GM23338 (cell line): ENCODE measurements at regions not wholly inside any gene's neighbourhood (a gene's known extent, or its start where the extent isn't known, plus 50 kb on each side); places are given as distances from the start of the nearest gene placed in this dataset.

Experiments
- ATAC-seq: fragments of 200-7000 bp; cut with Tn5 transposase; 3 replicates; pipeline ENCODE4 v1.9.1; 2020
- DNase-seq: peaks from one replicate; pipeline ENCODE4 v3.0.0-alpha.2; 2015; ENCODE audit warnings: low spot score
- H2AFZ ChIP-seq: fragments of 200-600 bp; sonication (generic); 2 replicates; pipeline ENCODE4 v1.8.0; 2016; ENCODE audit warnings: antibody characterized with exemption, mild to moderate bottlenecking, moderate library complexity
- H3F3A ChIP-seq: fragments of 200-600 bp; sonication (generic); replicated peaks from 2 replicates; pipeline ENCODE4 v1.8.0; 2017; ENCODE audit warnings: antibody characterized with exemption, mixed run types, low read depth
- H3K27ac ChIP-seq: fragments of 200-600 bp; sonication (generic); 2 replicates; pipeline ENCODE4 v1.6.1; 2016; ENCODE audit warnings: low read depth
- H3K27me3 ChIP-seq: fragments of 200-600 bp; sonication (generic); 2 replicates; pipeline ENCODE4 v1.8.0; 2016; ENCODE audit warnings: mild to moderate bottlenecking, mixed run types, moderate library complexity; ENCODE audit not compliant: insufficient read depth
- H3K36me3 ChIP-seq: fragments of 200-600 bp; sonication (generic); 2 replicates; pipeline ENCODE4 v1.8.0; 2016; ENCODE audit warnings: mild to moderate bottlenecking; ENCODE audit not compliant: insufficient read depth
- H3K4me1 ChIP-seq: fragments of 200-600 bp; sonication (generic); 2 replicates; pipeline ENCODE4 v1.8.0; 2016; ENCODE audit warnings: mild to moderate bottlenecking, moderate library complexity; ENCODE audit not compliant: insufficient read depth
- H3K4me2 ChIP-seq: fragments of 200-600 bp; sonication (generic); 2 replicates; pipeline ENCODE4 v1.7.1; 2017; ENCODE audit warnings: mixed run types
- H3K4me3 ChIP-seq: fragments of 200-600 bp; sonication (generic); 2 replicates; pipeline ENCODE4 v1.6.1; 2016; ENCODE audit warnings: mixed run types
- H3K79me2 ChIP-seq: fragments of 200-600 bp; sonication (generic); replicated peaks from 2 replicates; pipeline ENCODE4 v1.8.0; 2017; ENCODE audit warnings: mild to moderate bottlenecking; ENCODE audit not compliant: insufficient read depth
- H3K9me2 ChIP-seq: fragments of 200-600 bp; sonication (generic); 2 replicates; pipeline ENCODE4 v1.8.0; 2017; ENCODE audit not compliant: insufficient read depth
- H4K20me1 ChIP-seq: fragments of 200-600 bp; sonication (generic); replicated peaks from 2 replicates; pipeline ENCODE4 v1.8.0; 2017; ENCODE audit warnings: mild to moderate bottlenecking; ENCODE audit not compliant: insufficient read depth
- H3K27ac Mint-ChIP-seq: 2 replicates; pipeline ENCODE4 v1.8.0; 2020; ENCODE audit warnings: inconsistent platforms, mild to moderate bottlenecking, moderate library complexity, mixed read lengths
- H3K27me3 Mint-ChIP-seq: 3 replicates; pipeline ENCODE4 v1.8.0; 2022; ENCODE audit warnings: low read depth, mild to moderate bottlenecking, moderate library complexity, mixed read lengths, inconsistent platforms; ENCODE audit not compliant: insufficient read depth, poor library complexity
- H3K36me3 Mint-ChIP-seq: 3 replicates; pipeline ENCODE4 v1.8.0; 2021; ENCODE audit warnings: low read depth, mild to moderate bottlenecking, inconsistent platforms, moderate library complexity, mixed read lengths
- H3K4me1 Mint-ChIP-seq: 3 replicates; pipeline ENCODE4 v1.8.0; 2020; ENCODE audit warnings: mild to moderate bottlenecking, inconsistent platforms, mixed read lengths
- H3K4me3 Mint-ChIP-seq: 3 replicates; pipeline ENCODE4 v1.8.0; 2021; ENCODE audit warnings: moderate library complexity, mild to moderate bottlenecking, inconsistent platforms, mixed read lengths
- H3K9me3 Mint-ChIP-seq: 3 replicates; pipeline ENCODE4 v1.8.0; 2020; ENCODE audit warnings: moderate library complexity, mild to moderate bottlenecking, inconsistent platforms, mixed read lengths
- EZH2 ChIP-seq: fragments of 200-600 bp; sonication (generic); IDR thresholded peaks from one replicate; pipeline ENCODE4 v1.8.0; 2017; ENCODE audit warnings: antibody characterized with exemption, mild to moderate bottlenecking, low read depth; ENCODE audit not compliant: unreplicated experiment
- EZH2phosphoT487 ChIP-seq: fragments of 200-600 bp; sonication (generic); IDR thresholded peaks from one replicate; pipeline ENCODE4 v1.8.1; 2018; ENCODE audit warnings: antibody characterized with exemption; ENCODE audit not compliant: unreplicated experiment
- JUNB ChIP-seq: IDR thresholded peaks from one replicate; pipeline ENCODE4 v1.6.1; 2016; ENCODE audit warnings: antibody characterized with exemption; ENCODE audit not compliant: unreplicated experiment
- NANOG ChIP-seq: IDR thresholded peaks from 2 replicates; pipeline ENCODE4 v1.6.1; 2016; ENCODE audit warnings: antibody characterized with exemption, borderline replicate concordance
- POLR2AphosphoS5 ChIP-seq: IDR thresholded peaks from 2 replicates; pipeline ENCODE4 v1.6.1; 2016; ENCODE audit warnings: antibody characterized with exemption, low read depth
- ZNF114 ChIP-seq: fragments of 250-450 bp; sonication (Bioruptor Pico); IDR thresholded peaks from 2 replicates; pipeline ENCODE4 v1.5.0; 2020; ENCODE audit warnings: mild to moderate bottlenecking, moderate library complexity
- ZNF331 ChIP-seq: fragments of 250-450 bp; sonication (Bioruptor Pico); IDR thresholded peaks from 2 replicates; pipeline ENCODE4 v1.5.0; 2020; ENCODE audit warnings: low read depth, mild to moderate bottlenecking, moderate library complexity
- TF ChIP-seq, protein P1 (sequence below): fragments of 250-450 bp; sonication (Bioruptor Pico); IDR thresholded peaks from 2 replicates; pipeline ENCODE4 v1.5.0; 2020; ENCODE audit warnings: mild to moderate bottlenecking, moderate library complexity
- TF ChIP-seq, protein P2 (sequence below), 2 experiments: fragments of 200-600 bp in 1 of 2; sonication (generic) in 1 of 2; conservative IDR thresholded peaks; 2 replicates each; pipeline versions ENCODE4 v1.5.1 to v1.6.1; 2016 to 2017; ENCODE audit warnings: antibody characterized with exemption in 2 of 2, low read depth in 2 of 2, mild to moderate bottlenecking in 2 of 2, moderate library complexity in 1 of 2
- TF ChIP-seq, protein P3 (sequence below): IDR thresholded peaks from one replicate; pipeline ENCODE4 v1.6.1; 2018; ENCODE audit warnings: antibody characterized with exemption; ENCODE audit not compliant: unreplicated experiment

DNA sequence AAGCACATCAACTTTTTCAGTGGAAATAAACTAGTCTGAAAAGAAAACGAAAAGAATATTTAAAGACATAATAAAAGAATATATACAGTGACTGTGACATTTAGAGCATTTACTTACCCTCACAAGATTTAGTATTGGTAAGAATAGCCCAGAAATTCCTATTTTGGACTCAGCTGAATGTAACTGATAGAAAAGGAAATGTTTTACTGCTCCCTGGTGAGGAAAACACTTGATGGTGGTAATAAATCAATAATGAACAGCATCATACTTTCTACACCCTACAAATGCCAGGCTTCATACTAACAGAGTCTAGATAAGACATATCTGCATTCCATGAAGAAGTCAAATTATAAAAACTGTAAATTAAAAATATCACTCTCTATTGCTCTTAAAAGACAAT lies 753.5 kb upstream of the PCDH10 start (continued):
- TF ChIP-seq, protein P1, sequence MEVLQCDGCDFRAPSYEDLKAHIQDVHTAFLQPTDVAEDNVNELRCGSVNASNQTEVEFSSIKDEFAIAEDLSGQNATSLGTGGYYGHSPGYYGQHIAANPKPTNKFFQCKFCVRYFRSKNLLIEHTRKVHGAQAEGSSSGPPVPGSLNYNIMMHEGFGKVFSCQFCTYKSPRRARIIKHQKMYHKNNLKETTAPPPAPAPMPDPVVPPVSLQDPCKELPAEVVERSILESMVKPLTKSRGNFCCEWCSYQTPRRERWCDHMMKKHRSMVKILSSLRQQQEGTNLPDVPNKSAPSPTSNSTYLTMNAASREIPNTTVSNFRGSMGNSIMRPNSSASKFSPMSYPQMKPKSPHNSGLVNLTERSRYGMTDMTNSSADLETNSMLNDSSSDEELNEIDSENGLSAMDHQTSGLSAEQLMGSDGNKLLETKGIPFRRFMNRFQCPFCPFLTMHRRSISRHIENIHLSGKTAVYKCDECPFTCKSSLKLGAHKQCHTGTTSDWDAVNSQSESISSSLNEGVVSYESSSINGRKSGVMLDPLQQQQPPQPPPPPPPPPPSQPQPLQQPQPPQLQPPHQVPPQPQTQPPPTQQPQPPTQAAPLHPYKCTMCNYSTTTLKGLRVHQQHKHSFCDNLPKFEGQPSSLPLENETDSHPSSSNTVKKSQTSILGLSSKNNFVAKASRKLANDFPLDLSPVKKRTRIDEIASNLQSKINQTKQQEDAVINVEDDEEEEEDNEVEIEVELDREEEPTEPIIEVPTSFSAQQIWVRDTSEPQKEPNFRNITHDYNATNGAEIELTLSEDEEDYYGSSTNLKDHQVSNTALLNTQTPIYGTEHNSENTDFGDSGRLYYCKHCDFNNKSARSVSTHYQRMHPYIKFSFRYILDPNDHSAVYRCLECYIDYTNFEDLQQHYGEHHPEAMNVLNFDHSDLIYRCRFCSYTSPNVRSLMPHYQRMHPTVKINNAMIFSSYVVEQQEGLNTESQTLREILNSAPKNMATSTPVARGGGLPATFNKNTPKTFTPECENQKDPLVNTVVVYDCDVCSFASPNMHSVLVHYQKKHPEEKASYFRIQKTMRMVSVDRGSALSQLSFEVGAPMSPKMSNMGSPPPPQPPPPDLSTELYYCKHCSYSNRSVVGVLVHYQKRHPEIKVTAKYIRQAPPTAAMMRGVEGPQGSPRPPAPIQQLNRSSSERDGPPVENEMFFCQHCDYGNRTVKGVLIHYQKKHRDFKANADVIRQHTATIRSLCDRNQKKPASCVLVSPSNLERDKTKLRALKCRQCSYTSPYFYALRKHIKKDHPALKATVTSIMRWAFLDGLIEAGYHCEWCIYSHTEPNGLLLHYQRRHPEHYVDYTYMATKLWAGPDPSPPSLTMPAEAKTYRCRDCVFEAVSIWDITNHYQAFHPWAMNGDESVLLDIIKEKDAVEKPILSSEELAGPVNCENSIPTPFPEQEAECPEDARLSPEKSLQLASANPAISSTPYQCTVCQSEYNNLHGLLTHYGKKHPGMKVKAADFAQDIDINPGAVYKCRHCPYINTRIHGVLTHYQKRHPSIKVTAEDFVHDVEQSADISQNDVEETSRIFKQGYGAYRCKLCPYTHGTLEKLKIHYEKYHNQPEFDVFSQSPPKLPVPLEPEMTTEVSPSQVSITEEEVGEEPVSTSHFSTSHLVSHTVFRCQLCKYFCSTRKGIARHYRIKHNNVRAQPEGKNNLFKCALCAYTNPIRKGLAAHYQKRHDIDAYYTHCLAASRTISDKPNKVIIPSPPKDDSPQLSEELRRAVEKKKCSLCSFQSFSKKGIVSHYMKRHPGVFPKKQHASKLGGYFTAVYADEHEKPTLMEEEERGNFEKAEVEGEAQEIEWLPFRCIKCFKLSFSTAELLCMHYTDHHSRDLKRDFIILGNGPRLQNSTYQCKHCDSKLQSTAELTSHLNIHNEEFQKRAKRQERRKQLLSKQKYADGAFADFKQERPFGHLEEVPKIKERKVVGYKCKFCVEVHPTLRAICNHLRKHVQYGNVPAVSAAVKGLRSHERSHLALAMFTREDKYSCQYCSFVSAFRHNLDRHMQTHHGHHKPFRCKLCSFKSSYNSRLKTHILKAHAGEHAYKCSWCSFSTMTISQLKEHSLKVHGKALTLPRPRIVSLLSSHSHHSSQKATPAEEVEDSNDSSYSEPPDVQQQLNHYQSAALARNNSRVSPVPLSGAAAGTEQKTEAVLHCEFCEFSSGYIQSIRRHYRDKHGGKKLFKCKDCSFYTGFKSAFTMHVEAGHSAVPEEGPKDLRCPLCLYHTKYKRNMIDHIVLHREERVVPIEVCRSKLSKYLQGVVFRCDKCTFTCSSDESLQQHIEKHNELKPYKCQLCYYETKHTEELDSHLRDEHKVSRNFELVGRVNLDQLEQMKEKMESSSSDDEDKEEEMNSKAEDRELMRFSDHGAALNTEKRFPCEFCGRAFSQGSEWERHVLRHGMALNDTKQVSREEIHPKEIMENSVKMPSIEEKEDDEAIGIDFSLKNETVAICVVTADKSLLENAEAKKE (CRISPR knock-in tag), result no peak
- no peak for TF ChIP-seq EZH2
- no peak for TF ChIP-seq ZNF331 (CRISPR knock-in tag)
- no peak for TF ChIP-seq EZH2phosphoT487
- no peak for TF ChIP-seq POLR2AphosphoS5

DNA sequence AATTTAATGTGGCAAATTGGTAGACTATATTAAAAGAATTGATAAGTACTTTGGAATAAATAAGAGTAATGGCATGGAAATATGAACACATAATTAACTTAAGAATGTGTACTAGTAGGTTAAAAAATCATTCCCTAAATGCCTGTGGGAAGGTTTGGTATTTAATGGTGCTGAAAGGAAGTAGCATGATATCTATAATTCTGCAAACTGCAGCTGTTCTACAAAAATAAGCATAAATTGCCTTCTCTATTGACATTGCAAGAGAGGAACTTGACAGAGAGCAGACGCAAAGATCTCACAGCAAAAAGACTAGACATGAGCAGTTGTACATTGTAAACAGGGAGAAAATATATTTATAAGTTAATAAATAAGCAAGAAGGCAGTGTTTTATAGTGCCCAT lies 752.5 kb upstream of the PCDH10 start:
- Histone ChIP-seq H3F3A (no peaks in the 10 kb centered on the region), H3K27me3 (no peaks in the 10 kb centered on the region), H3K79me2 (no peaks in the 10 kb centered on the region), H3K36me3 (no peaks in the 10 kb centered on the region), H3K4me2 (no peak overlapping the region), H3K27ac (no peak overlapping the region), H3K4me3 (no peak overlapping the region), H2AFZ (no peak overlapping the region), H3K9me2 (no peaks in the 10 kb centered on the region), H4K20me1 (no peaks in the 10 kb centered on the region), H3K4me1 (no peaks in the 10 kb centered on the region)
- peaks cover 3% of the 10 kb centered on the region; the same call in 2 of the 3 replicates for H3K36me3 Mint-ChIP-seq
- H3K27me3 Mint-ChIP-seq, result no peaks in the 10 kb centered on the region
- DNase-seq (no peak), ATAC-seq (no peak)
- no peaks in the 10 kb centered on the region for H3K9me3 Mint-ChIP-seq
- no peak overlapping the region for H3K4me3 Mint-ChIP-seq
- no peak overlapping the region for H3K27ac Mint-ChIP-seq
- TF ChIP-seq, protein P2, sequence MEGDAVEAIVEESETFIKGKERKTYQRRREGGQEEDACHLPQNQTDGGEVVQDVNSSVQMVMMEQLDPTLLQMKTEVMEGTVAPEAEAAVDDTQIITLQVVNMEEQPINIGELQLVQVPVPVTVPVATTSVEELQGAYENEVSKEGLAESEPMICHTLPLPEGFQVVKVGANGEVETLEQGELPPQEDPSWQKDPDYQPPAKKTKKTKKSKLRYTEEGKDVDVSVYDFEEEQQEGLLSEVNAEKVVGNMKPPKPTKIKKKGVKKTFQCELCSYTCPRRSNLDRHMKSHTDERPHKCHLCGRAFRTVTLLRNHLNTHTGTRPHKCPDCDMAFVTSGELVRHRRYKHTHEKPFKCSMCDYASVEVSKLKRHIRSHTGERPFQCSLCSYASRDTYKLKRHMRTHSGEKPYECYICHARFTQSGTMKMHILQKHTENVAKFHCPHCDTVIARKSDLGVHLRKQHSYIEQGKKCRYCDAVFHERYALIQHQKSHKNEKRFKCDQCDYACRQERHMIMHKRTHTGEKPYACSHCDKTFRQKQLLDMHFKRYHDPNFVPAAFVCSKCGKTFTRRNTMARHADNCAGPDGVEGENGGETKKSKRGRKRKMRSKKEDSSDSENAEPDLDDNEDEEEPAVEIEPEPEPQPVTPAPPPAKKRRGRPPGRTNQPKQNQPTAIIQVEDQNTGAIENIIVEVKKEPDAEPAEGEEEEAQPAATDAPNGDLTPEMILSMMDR (conservative IDR thresholded peaks at IDR 0.05; ENCODE audit: low read depth in 2 of 2), result no peak
- TF ChIP-seq ZNF331 (CRISPR knock-in tag), result no peak
- no peak for TF ChIP-seq ZNF114 (CRISPR knock-in tag)
- TF ChIP-seq, protein P3, sequence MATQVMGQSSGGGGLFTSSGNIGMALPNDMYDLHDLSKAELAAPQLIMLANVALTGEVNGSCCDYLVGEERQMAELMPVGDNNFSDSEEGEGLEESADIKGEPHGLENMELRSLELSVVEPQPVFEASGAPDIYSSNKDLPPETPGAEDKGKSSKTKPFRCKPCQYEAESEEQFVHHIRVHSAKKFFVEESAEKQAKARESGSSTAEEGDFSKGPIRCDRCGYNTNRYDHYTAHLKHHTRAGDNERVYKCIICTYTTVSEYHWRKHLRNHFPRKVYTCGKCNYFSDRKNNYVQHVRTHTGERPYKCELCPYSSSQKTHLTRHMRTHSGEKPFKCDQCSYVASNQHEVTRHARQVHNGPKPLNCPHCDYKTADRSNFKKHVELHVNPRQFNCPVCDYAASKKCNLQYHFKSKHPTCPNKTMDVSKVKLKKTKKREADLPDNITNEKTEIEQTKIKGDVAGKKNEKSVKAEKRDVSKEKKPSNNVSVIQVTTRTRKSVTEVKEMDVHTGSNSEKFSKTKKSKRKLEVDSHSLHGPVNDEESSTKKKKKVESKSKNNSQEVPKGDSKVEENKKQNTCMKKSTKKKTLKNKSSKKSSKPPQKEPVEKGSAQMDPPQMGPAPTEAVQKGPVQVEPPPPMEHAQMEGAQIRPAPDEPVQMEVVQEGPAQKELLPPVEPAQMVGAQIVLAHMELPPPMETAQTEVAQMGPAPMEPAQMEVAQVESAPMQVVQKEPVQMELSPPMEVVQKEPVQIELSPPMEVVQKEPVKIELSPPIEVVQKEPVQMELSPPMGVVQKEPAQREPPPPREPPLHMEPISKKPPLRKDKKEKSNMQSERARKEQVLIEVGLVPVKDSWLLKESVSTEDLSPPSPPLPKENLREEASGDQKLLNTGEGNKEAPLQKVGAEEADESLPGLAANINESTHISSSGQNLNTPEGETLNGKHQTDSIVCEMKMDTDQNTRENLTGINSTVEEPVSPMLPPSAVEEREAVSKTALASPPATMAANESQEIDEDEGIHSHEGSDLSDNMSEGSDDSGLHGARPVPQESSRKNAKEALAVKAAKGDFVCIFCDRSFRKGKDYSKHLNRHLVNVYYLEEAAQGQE, result no peak
- TF ChIP-seq JUNB, result no peak
- TF ChIP-seq NANOG, result no peak
- no peaks in the 10 kb centered on the region for H3K4me1 Mint-ChIP-seq
